AG09309 (cell line): ENCODE measurements at regions not wholly inside any gene's neighbourhood (a gene's known extent, or its start where the extent isn't known, plus 50 kb on each side); places are given as distances from the start of the nearest gene placed in this dataset.
"Not testable (repeated sequence)": the region's sequence is repeated elsewhere in the genome, so short reads cannot be mapped to it uniquely, and the experiment has no call there.

ENCODE experiments used
- DNase-seq: peaks from one replicate; pipeline ENCODE4 v3.0.0-alpha.2; 2010; ENCODE audit warnings: low read depth
- H3K4me3 ChIP-seq: 2 replicates; pipeline ENCODE4 v1.5.1; 2011; ENCODE audit warnings: mild to moderate bottlenecking, low read depth, low read length, moderate library complexity; ENCODE audit not compliant: control insufficient read depth
- CTCF ChIP-seq: IDR thresholded peaks from 2 replicates; pipeline ENCODE4 v1.5.1; 2011; ENCODE audit warnings: mild to moderate bottlenecking, low read depth, low read length, inconsistent platforms; ENCODE audit not compliant: insufficient read depth, control insufficient read depth; ENCODE audit errors: missing control alignments

- no peak for TF ChIP-seq CTCF
- H3K4me3 ChIP-seq, result no peak overlapping the region
- DNase-seq, result no peak
Observed at GRCh38 chr18:60017371-60017770, 117.6 kb downstream of the PMAIP1 start.

GRCh38 chr18:60015826-60016225 is 116.0 kb downstream of the PMAIP1 start:
- H3K4me3 ChIP-seq, DNase-seq: not testable (repeated sequence)

- DNase-seq, H3K4me3 ChIP-seq: not testable (repeated sequence)
Observed at GRCh38 chr18:60013148-60013547, 113.4 kb downstream of the PMAIP1 start.

- no peak for DNase-seq
- TF ChIP-seq CTCF, result no peak
- no peak overlapping the region for H3K4me3 ChIP-seq
Observed at GRCh38 chr18:60010984-60011383, 111.2 kb downstream of the PMAIP1 start.

GRCh38 chr18:60010513-60010912 is 110.7 kb downstream of the PMAIP1 start:
- TF ChIP-seq CTCF, result no peak
- no peak overlapping the region for H3K4me3 ChIP-seq
- no peak for DNase-seq

- DNase-seq, result no peak
- TF ChIP-seq CTCF, result no peak
Observed at GRCh38 chr18:60007661-60008060, 107.9 kb downstream of the PMAIP1 start.

GRCh38 chr18:60003610-60004185 is 103.9 kb downstream of the PMAIP1 start:
- DNase-seq, result no peak
- no peak for TF ChIP-seq CTCF
- H3K4me3 ChIP-seq, result no peak overlapping the region

More at GRCh38 chr18:60007661-60008060, 107.9 kb downstream of the PMAIP1 start:
- H3K4me3 ChIP-seq, result no peak overlapping the region

- TF ChIP-seq CTCF, result peak; percentile 84
- DNase-seq, result peak; percentile 20
Observed at GRCh38 chr18:59996370-59996966, 96.7 kb downstream of the PMAIP1 start.

More at GRCh38 chr18:59996370-59996966, 96.7 kb downstream of the PMAIP1 start:
- no peak overlapping the region for H3K4me3 ChIP-seq
